Endothelial cell of umbilical vein (primary cell): ENCODE measurements at regions not wholly inside any gene's neighbourhood (a gene's known extent, or its start where the extent isn't known, plus 50 kb on each side); places are given as distances from the start of the nearest gene placed in this dataset.

Source experiments
- BruUV-seq: library from RNA; stranded (reverse); fragments of 400-500 nt; replicated peaks from 2 replicates; lab custom pipeline; 2021; lab: Mats Ljungman, UMichigan
- CTCF ChIA-PET: fragments of 300-600, 350-600 bp; sonication (Branson Sonifier 250); formaldehyde crosslinking; loops from one replicate; lab custom pipeline; 2021; ENCODE audit warnings: antibody characterized with exemption, inconsistent platforms; lab: Charles Lee
- POLR2A ChIA-PET: fragments of 300-600, 350-600 bp; sonication (Branson Sonifier 250); formaldehyde crosslinking; loops from one replicate; lab custom pipeline; 2021; ENCODE audit warnings: antibody characterized with exemption, inconsistent platforms; lab: Charles Lee
- DNase-seq: peaks from one replicate; pipeline ENCODE4 v3.0.0-alpha.2; 2011; ENCODE audit warnings: low read depth, low spot score
- FAIRE-seq: peaks from 2 replicates; lab custom pipeline; 2011; peaks lifted over from hg19 to GRCh38; lab: Jason Lieb, UNC
- H2AFZ ChIP-seq: 2 replicates; pipeline ENCODE4 v1.6.0; 2012; ENCODE audit warnings: low read depth, low read length, control low read depth, inconsistent platforms
- H3K27ac ChIP-seq: 2 replicates; pipeline ENCODE4 v1.5.1; 2011; ENCODE audit warnings: low read depth, mild to moderate bottlenecking, control low read depth, low read length, moderate library complexity; ENCODE audit not compliant: insufficient read depth
- H3K27me3 ChIP-seq, 2 experiments: 2 replicates each; pipeline versions ENCODE4 v1.6.0 to v1.6.1; 2011; ENCODE audit warnings: low read length in 2 of 2, mixed read lengths in 1 of 2; ENCODE audit not compliant: control insufficient read depth in 2 of 2, insufficient read depth in 2 of 2
- H3K36me3 ChIP-seq, 2 experiments: 2 replicates in 1 of 2; 3 replicates in 1 of 2; pipeline ENCODE4 v1.5.1; 2011; ENCODE audit warnings: low read length in 2 of 2, mild to moderate bottlenecking in 1 of 2, moderate library complexity in 1 of 2; ENCODE audit not compliant: control insufficient read depth in 2 of 2, insufficient read depth in 2 of 2; ENCODE audit errors: extremely low read depth in 1 of 2
- H3K4me1 ChIP-seq: 3 replicates; pipeline ENCODE4 v1.5.1; 2011; ENCODE audit warnings: mild to moderate bottlenecking, low read length; ENCODE audit not compliant: control insufficient read depth, insufficient read depth; ENCODE audit errors: extremely low read depth
- H3K4me2 ChIP-seq: 2 replicates; pipeline ENCODE4 v1.6.1; 2011; ENCODE audit warnings: low read length, control low read depth, mixed read lengths; ENCODE audit not compliant: insufficient read depth
- H3K4me3 ChIP-seq, 3 experiments: fragments of 200-600 bp in 1 of 3; sonication (generic), shearing (Covaris generic) in 1 of 3; replicated peaks in 1 of 3; 2 replicates each; pipeline ENCODE4 v1.5.1; 2011 to 2016; ENCODE audit warnings: control low read depth in 3 of 3, low read length in 3 of 3, mild to moderate bottlenecking in 2 of 3, inconsistent platforms in 1 of 3, low read depth in 1 of 3, moderate library complexity in 1 of 3; ENCODE audit not compliant: insufficient read depth in 1 of 3
- H3K79me2 ChIP-seq: 2 replicates; pipeline ENCODE4 v1.6.0; 2012; ENCODE audit warnings: low read length, inconsistent platforms; ENCODE audit not compliant: control insufficient read depth, insufficient read depth
- H3K9ac ChIP-seq: replicated peaks from 2 replicates; pipeline ENCODE3; 2011; ENCODE audit warnings: low read length, control low read depth; ENCODE audit not compliant: insufficient read depth; ENCODE audit errors: extremely low read depth
- H3K9me1 ChIP-seq: replicated peaks from 3 replicates; pipeline ENCODE4 v1.6.0; 2011; ENCODE audit warnings: mild to moderate bottlenecking, low read length; ENCODE audit not compliant: control insufficient read depth, insufficient read depth; ENCODE audit errors: extremely low read depth
- H3K9me3 ChIP-seq: replicated peaks from 2 replicates; pipeline ENCODE4 v1.5.1; 2012; ENCODE audit warnings: low read length, inconsistent platforms; ENCODE audit not compliant: control insufficient read depth, insufficient read depth
- H4K20me1 ChIP-seq: replicated peaks from 2 replicates; pipeline ENCODE3; 2011; ENCODE audit warnings: mild to moderate bottlenecking, low read length; ENCODE audit not compliant: control insufficient read depth, insufficient read depth; ENCODE audit errors: extremely low read depth
- CTCF ChIP-seq, 2 donors: IDR thresholded peaks; 1 replicate in 1 of 2; 2 replicates in 1 of 2; pipeline ENCODE4 v1.5.1; 2011; ENCODE audit warnings: low read length in 2 of 2, mild to moderate bottlenecking in 2 of 2, moderate library complexity in 2 of 2, control low read depth in 1 of 2, inconsistent platforms in 1 of 2, low read depth in 1 of 2; ENCODE audit not compliant: insufficient read depth in 1 of 2; ENCODE audit errors: extremely low read depth in 1 of 2
- EZH2 ChIP-seq: IDR thresholded peaks from 2 replicates; pipeline ENCODE4 v1.6.1; 2012; ENCODE audit warnings: borderline replicate concordance, low read depth, mild to moderate bottlenecking, moderate library complexity, low read length, inconsistent platforms; ENCODE audit not compliant: severe bottlenecking
- FOS ChIP-seq: IDR thresholded peaks from 2 replicates; pipeline ENCODE4 v1.6.1; 2011; ENCODE audit warnings: mild to moderate bottlenecking, low read length, moderate library complexity, borderline replicate concordance; ENCODE audit not compliant: insufficient read depth
- GATA2 ChIP-seq: IDR thresholded peaks from 2 replicates; pipeline ENCODE4 v1.7.0; 2011; ENCODE audit warnings: low read depth, mild to moderate bottlenecking, moderate library complexity, mixed read lengths, low read length; ENCODE audit not compliant: insufficient read length, insufficient read depth
- JUN ChIP-seq: IDR thresholded peaks from 2 replicates; pipeline ENCODE4 v1.6.1; 2011; ENCODE audit warnings: borderline replicate concordance, low read depth; ENCODE audit not compliant: insufficient read length, insufficient read depth
- MYC ChIP-seq: IDR thresholded peaks from one replicate; pipeline ENCODE4 v1.6.1; 2011; ENCODE audit warnings: mild to moderate bottlenecking, low read depth, low read length
- POLR2A ChIP-seq: IDR thresholded peaks from 2 replicates; pipeline ENCODE4 v1.6.1; 2012; ENCODE audit warnings: low read depth, mild to moderate bottlenecking, control low read depth, low read length
- POLR2AphosphoS5 ChIP-seq: IDR thresholded peaks from 2 replicates; pipeline ENCODE4 v1.6.1; 2012; ENCODE audit warnings: low read depth, mild to moderate bottlenecking, control low read depth, low read length, moderate library complexity; ENCODE audit not compliant: insufficient read depth
- dilution Hi-C: fragments of 300-500 bp; cut with MboI; formaldehyde crosslinking; loops from one replicate; pipeline ENCODE4 v1.15.0; 2019; ENCODE audit warnings: low sequenced_read_pairs; ENCODE audit not compliant: extremely low pct_ligation_motif_present
- intact Hi-C: fragments of 100-400 bp; cut with micrococcal nuclease; formaldehyde crosslinking; loops from one replicate; pipeline ENCODE4 v1.10.0; 2022
- TF ChIP-seq, protein P1 (sequence below): IDR thresholded peaks from 2 replicates; pipeline ENCODE4 v1.6.1; 2011; ENCODE audit not compliant: insufficient read depth, insufficient read length

- Histone ChIP-seq H3K36me3 (no peaks in the 10 kb centered on the region), H2AFZ (no peak overlapping the region), H3K4me1 (no peaks in the 10 kb centered on the region), H3K9me1 (no peaks in the 10 kb centered on the region), H3K27me3 (no peaks in the 10 kb centered on the region), H4K20me1 (no peaks in the 10 kb centered on the region), H3K4me2 (no peak overlapping the region), H3K9ac (no peak overlapping the region), H3K27ac (no peak overlapping the region), H3K4me3 (no peak overlapping the region), H3K79me2 (no peaks in the 10 kb centered on the region), H3K9me3 (no peaks in the 10 kb centered on the region)
- FAIRE-seq (no peak), DNase-seq (no peak)
- TF ChIP-seq FOS, result no peak
- ChIA-PET POLR2A (no interaction called here), CTCF (no interaction called here)
- intact Hi-C loops, result no loop called here
- BruUV-seq, result no TSS peak
- dilution Hi-C loops, result no loop called here
Observed at GRCh38 chr13:109900320-109900719, 113.9 kb upstream of the IRS2 start.

DNA sequence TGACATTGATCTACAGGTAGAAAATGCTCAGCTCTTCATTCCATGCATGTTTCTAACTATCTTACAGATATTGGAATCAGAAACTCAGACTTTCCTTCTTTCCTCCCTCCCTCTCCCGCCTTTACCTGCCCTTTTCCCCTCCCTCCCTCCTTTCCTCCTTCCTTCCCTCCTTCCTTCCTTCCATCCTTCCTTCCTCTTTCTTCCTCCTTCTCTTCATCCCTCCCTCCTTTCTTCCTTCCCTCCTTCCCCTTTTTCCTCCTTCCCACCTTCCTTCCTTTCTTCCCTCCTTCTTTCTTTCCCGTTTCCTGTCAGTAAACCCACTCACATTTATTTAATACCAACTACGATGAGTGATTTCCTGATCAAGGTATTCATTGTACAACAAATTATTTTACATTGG is 113.4 kb upstream of the IRS2 start:
- Histone ChIP-seq H3K4me3 (no peak overlapping the region), H3K4me2 (no peak overlapping the region), H3K9me1 (no peaks in the 10 kb centered on the region), H4K20me1 (no peaks in the 10 kb centered on the region), H3K27ac (no peak overlapping the region), H3K36me3 (no peaks in the 10 kb centered on the region), H3K4me1 (no peaks in the 10 kb centered on the region), H3K9ac (no peak overlapping the region), H3K27me3 (no peaks in the 10 kb centered on the region), H3K79me2 (no peaks in the 10 kb centered on the region), H2AFZ (no peak overlapping the region), H3K9me3 (no peaks in the 10 kb centered on the region)
- DNase-seq (no peak), FAIRE-seq (no peak)
- no TSS peak for BruUV-seq
- POLR2A ChIA-PET, result no interaction called here
- dilution Hi-C loops, result no loop called here
- TF ChIP-seq, protein P1, sequence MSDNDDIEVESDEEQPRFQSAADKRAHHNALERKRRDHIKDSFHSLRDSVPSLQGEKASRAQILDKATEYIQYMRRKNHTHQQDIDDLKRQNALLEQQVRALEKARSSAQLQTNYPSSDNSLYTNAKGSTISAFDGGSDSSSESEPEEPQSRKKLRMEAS, result no peak
- TF ChIP-seq EZH2 (no peak), POLR2AphosphoS5 (no peak), GATA2 (no peak), MYC (no peak), POLR2A (no peak), FOS (no peak), CTCF (IDR thresholded peaks at IDR 0.05; ENCODE audit: extremely low read depth in 1 of 2, insufficient read depth in 1 of 2, low read depth in 1 of 2, low read length in 2 of 2) (no peak), JUN (no peak)
- intact Hi-C loops, result no loop called here
- CTCF ChIA-PET, result no interaction called here
